ENCODE measurements at regions not wholly inside any gene's neighbourhood (a gene's known extent, or its start where the extent isn't known, plus 50 kb on each side); places are given as distances from the start of the nearest gene placed in this dataset.

- H3K9me3 Mint-ChIP-seq (ENCODE audit: unreplicated experiment), result peaks cover 2% of the 10 kb centered on the region
- no peaks in the 10 kb centered on the region for H3K27me3 Mint-ChIP-seq (ENCODE audit: unreplicated experiment)
- no peaks in the 10 kb centered on the region for H3K4me1 Mint-ChIP-seq (ENCODE audit: low read depth, unreplicated experiment)
- H3K36me3 Mint-ChIP-seq (ENCODE audit: unreplicated experiment), result peaks cover 7% of the 10 kb centered on the region
- H3K4me3 Mint-ChIP-seq (ENCODE audit: unreplicated experiment), result no peak overlapping the region
- no peak for TF ChIP-seq CTCF (IDR thresholded peaks at IDR 0.05; ENCODE audit: partially characterized antibody, unreplicated experiment)
- DNase-seq, result no peak
- no peak overlapping the region for H3K27ac Mint-ChIP-seq (ENCODE audit: unreplicated experiment)
Measured at GRCh38 chr1:112772781-112773180, 57.6 kb upstream of the PPM1J start.

- H3K27ac Mint-ChIP-seq (ENCODE audit: unreplicated experiment), result no peak overlapping the region
- no peak for DNase-seq
- H3K4me3 Mint-ChIP-seq (ENCODE audit: unreplicated experiment), result no peak overlapping the region
- H3K4me1 Mint-ChIP-seq (ENCODE audit: low read depth, unreplicated experiment), result no peaks in the 10 kb centered on the region
- peaks cover 7% of the 10 kb centered on the region for H3K36me3 Mint-ChIP-seq (ENCODE audit: unreplicated experiment)
- peaks cover 3% of the 10 kb centered on the region for H3K9me3 Mint-ChIP-seq (ENCODE audit: unreplicated experiment)
- no peak for TF ChIP-seq CTCF (IDR thresholded peaks at IDR 0.05; ENCODE audit: partially characterized antibody, unreplicated experiment)
- H3K27me3 Mint-ChIP-seq (ENCODE audit: unreplicated experiment), result no peaks in the 10 kb centered on the region
Measured at GRCh38 chr1:112770724-112771123, 55.6 kb upstream of the PPM1J start.

- H3K27ac Mint-ChIP-seq (ENCODE audit: unreplicated experiment), result no peak overlapping the region
- no peak overlapping the region for H3K4me3 Mint-ChIP-seq (ENCODE audit: unreplicated experiment)
- no peak for DNase-seq
- H3K9me3 Mint-ChIP-seq (ENCODE audit: unreplicated experiment), result peaks cover 1% of the 10 kb centered on the region
- H3K4me1 Mint-ChIP-seq (ENCODE audit: low read depth, unreplicated experiment), result no peaks in the 10 kb centered on the region
- no peak for TF ChIP-seq CTCF (IDR thresholded peaks at IDR 0.05; ENCODE audit: partially characterized antibody, unreplicated experiment)
- H3K36me3 Mint-ChIP-seq (ENCODE audit: unreplicated experiment), result peaks cover 7% of the 10 kb centered on the region
- no peaks in the 10 kb centered on the region for H3K27me3 Mint-ChIP-seq (ENCODE audit: unreplicated experiment)
Measured at GRCh38 chr1:112769611-112770010, 54.5 kb upstream of the PPM1J start.

GRCh38 chr1:112767646-112768045, 52.5 kb upstream of the PPM1J start:
- H3K27me3 Mint-ChIP-seq (ENCODE audit: unreplicated experiment), result no peaks in the 10 kb centered on the region
- H3K4me1 Mint-ChIP-seq (ENCODE audit: low read depth, unreplicated experiment), result peaks cover 2% of the 10 kb centered on the region
- H3K4me3 Mint-ChIP-seq (ENCODE audit: unreplicated experiment), result no peak overlapping the region
- H3K36me3 Mint-ChIP-seq (ENCODE audit: unreplicated experiment), result peaks cover 2% of the 10 kb centered on the region
- H3K9me3 Mint-ChIP-seq (ENCODE audit: unreplicated experiment), result peaks cover 1% of the 10 kb centered on the region
- no peak for TF ChIP-seq CTCF (IDR thresholded peaks at IDR 0.05; ENCODE audit: partially characterized antibody, unreplicated experiment)
- no peak for DNase-seq
- H3K27ac Mint-ChIP-seq (ENCODE audit: unreplicated experiment), result no peak overlapping the region
